ENCODE measurements at regions not wholly inside any gene's neighbourhood (a gene's known extent, or its start where the extent isn't known, plus 50 kb on each side); places are given as distances from the start of the nearest gene placed in this dataset.

- no peaks in the 10 kb centered on the region for H3K27me3 ChIP-seq (ENCODE audit: insufficient read depth, low read depth, severe bottlenecking)
- no peaks in the 10 kb centered on the region for H3K9me3 ChIP-seq (ENCODE audit: severe bottlenecking)
- H3K36me3 ChIP-seq: no peaks in the 10 kb centered on the region
- DNase-seq: no peak
- H3K27ac ChIP-seq: no peak overlapping the region
- no peak for TF ChIP-seq CTCF (IDR thresholded peaks at IDR 0.05; ENCODE audit: low read depth, low read length)
- H3K4me3 ChIP-seq (ENCODE audit: low read depth, low read length): no peak overlapping the region
Observed at GRCh38 chr1:57832612-57833011, 408.8 kb upstream of the DAB1 start.

GRCh38 chr1:57831624-57832023, 407.8 kb upstream of the DAB1 start:
- no peak overlapping the region for H3K4me3 ChIP-seq (ENCODE audit: low read depth, low read length)
- no peaks in the 10 kb centered on the region for H3K27me3 ChIP-seq (ENCODE audit: insufficient read depth, low read depth, severe bottlenecking)
- H3K36me3 ChIP-seq: no peaks in the 10 kb centered on the region
- no peak for TF ChIP-seq CTCF (IDR thresholded peaks at IDR 0.05; ENCODE audit: low read depth, low read length)
- H3K27ac ChIP-seq: no peak overlapping the region
- H3K9me3 ChIP-seq (ENCODE audit: severe bottlenecking): no peaks in the 10 kb centered on the region
- DNase-seq: no peak

GRCh38 chr1:57826535-57826934, 402.7 kb upstream of the DAB1 start:
- no peak overlapping the region for H3K27ac ChIP-seq
- no peaks in the 10 kb centered on the region for H3K36me3 ChIP-seq
- no peaks in the 10 kb centered on the region for H3K27me3 ChIP-seq (ENCODE audit: insufficient read depth, low read depth, severe bottlenecking)
- H3K4me3 ChIP-seq (ENCODE audit: low read depth, low read length): no peak overlapping the region
- DNase-seq: no peak
- no peak for TF ChIP-seq CTCF (IDR thresholded peaks at IDR 0.05; ENCODE audit: low read depth, low read length)
- H3K9me3 ChIP-seq (ENCODE audit: severe bottlenecking): no peaks in the 10 kb centered on the region

GRCh38 chr1:57824535-57824934, 400.7 kb upstream of the DAB1 start:
- no peak for TF ChIP-seq CTCF (IDR thresholded peaks at IDR 0.05; ENCODE audit: low read depth, low read length)
- Histone ChIP-seq H3K4me3 (ENCODE audit: low read depth, low read length) (no peak overlapping the region), H3K27me3 (ENCODE audit: insufficient read depth, low read depth, severe bottlenecking) (no peaks in the 10 kb centered on the region), H3K36me3 (no peaks in the 10 kb centered on the region), H3K9me3 (ENCODE audit: severe bottlenecking) (no peaks in the 10 kb centered on the region), H3K27ac (no peak overlapping the region)
- DNase-seq: no peak

GRCh38 chr1:57820356-57821095, 396.7 kb upstream of the DAB1 start:
- no peaks in the 10 kb centered on the region for H3K27me3 ChIP-seq (ENCODE audit: insufficient read depth, low read depth, severe bottlenecking)
- DNase-seq: no peak
- H3K36me3 ChIP-seq: no peaks in the 10 kb centered on the region
- no peaks in the 10 kb centered on the region for H3K9me3 ChIP-seq (ENCODE audit: severe bottlenecking)
- H3K4me3 ChIP-seq (ENCODE audit: low read depth, low read length): no peak overlapping the region
- no peak overlapping the region for H3K27ac ChIP-seq
- TF ChIP-seq CTCF (IDR thresholded peaks at IDR 0.05; ENCODE audit: low read depth, low read length): no peak

- Histone ChIP-seq H3K9me3 (ENCODE audit: severe bottlenecking) (no peaks in the 10 kb centered on the region), H3K27me3 (ENCODE audit: insufficient read depth, low read depth, severe bottlenecking) (no peaks in the 10 kb centered on the region), H3K4me3 (ENCODE audit: low read depth, low read length) (no peak overlapping the region), H3K36me3 (no peaks in the 10 kb centered on the region), H3K27ac (no peak overlapping the region)
- no peak for TF ChIP-seq CTCF (IDR thresholded peaks at IDR 0.05; ENCODE audit: low read depth, low read length)
- DNase-seq: no peak
Observed at GRCh38 chr1:57819893-57820292, 396.0 kb upstream of the DAB1 start.
